GM23248 (cell line): ENCODE measurements at regions not wholly inside any gene's neighbourhood (a gene's known extent, or its start where the extent isn't known, plus 50 kb on each side); places are given as distances from the start of the nearest gene placed in this dataset.

ENCODE experiments used
- DNase-seq: peaks from one replicate; pipeline ENCODE4 v3.0.0-alpha.2; 2015
- H2AFZ ChIP-seq: fragments of 200-600 bp; sonication (generic); 2 replicates; pipeline ENCODE4 v1.6.1; 2016; ENCODE audit warnings: antibody characterized with exemption
- H3F3A ChIP-seq: fragments of 200-600 bp; sonication (generic); 2 replicates; pipeline ENCODE4 v1.6.1; 2016; ENCODE audit warnings: mild to moderate bottlenecking, antibody characterized with exemption, mixed run types; ENCODE audit not compliant: insufficient read depth
- H3K27ac ChIP-seq: fragments of 200-600 bp; sonication (generic); 2 replicates; pipeline ENCODE4 v1.5.1; 2016; ENCODE audit warnings: mild to moderate bottlenecking
- H3K27me3 ChIP-seq: fragments of 200-600 bp; sonication (generic); replicated peaks from 2 replicates; pipeline ENCODE4 v1.6.1; 2016; ENCODE audit warnings: mild to moderate bottlenecking; ENCODE audit not compliant: insufficient read depth
- H3K36me3 ChIP-seq: fragments of 200-600 bp; sonication (generic); 2 replicates; pipeline ENCODE4 v1.6.1; 2016; ENCODE audit warnings: low read depth, mild to moderate bottlenecking
- H3K4me1 ChIP-seq: fragments of 200-600 bp; sonication (generic); 2 replicates; pipeline ENCODE4 v1.6.1; 2016; ENCODE audit warnings: mild to moderate bottlenecking; ENCODE audit not compliant: insufficient read depth
- H3K4me2 ChIP-seq: fragments of 200-600 bp; sonication (generic); one replicate; pipeline ENCODE4 v1.6.1; 2016; ENCODE audit warnings: mild to moderate bottlenecking; ENCODE audit not compliant: unreplicated experiment
- H3K4me3 ChIP-seq: fragments of 200-600 bp; sonication (generic); 2 replicates; pipeline ENCODE4 v1.5.1; 2016; ENCODE audit warnings: mild to moderate bottlenecking
- H3K79me2 ChIP-seq: fragments of 200-600 bp; sonication (generic); 2 replicates; pipeline ENCODE4 v1.6.1; 2016; ENCODE audit warnings: mild to moderate bottlenecking; ENCODE audit not compliant: insufficient read depth
- H3K9ac ChIP-seq: fragments of 200-600 bp; sonication (generic); 2 replicates; pipeline ENCODE4 v1.6.1; 2016; ENCODE audit warnings: mild to moderate bottlenecking
- H3K9me2 ChIP-seq: fragments of 200-600 bp; sonication (generic); 2 replicates; pipeline ENCODE4 v1.6.1; 2016; ENCODE audit warnings: mixed run types, mild to moderate bottlenecking, moderate library complexity; ENCODE audit not compliant: insufficient read depth
- H3K9me3 ChIP-seq: fragments of 200-600 bp; sonication (generic); one replicate; pipeline ENCODE4 v1.6.1; 2017; ENCODE audit warnings: low read depth
- H4K20me1 ChIP-seq: fragments of 200-600 bp; sonication (generic); 2 replicates; pipeline ENCODE4 v1.6.0; 2016; ENCODE audit not compliant: insufficient read depth
- EZH2 ChIP-seq: fragments of 200-600 bp; sonication (generic); IDR thresholded peaks from 2 replicates; pipeline ENCODE4 v1.6.1; 2018; ENCODE audit warnings: antibody characterized with exemption, mild to moderate bottlenecking; ENCODE audit not compliant: insufficient read depth, poor library complexity, severe bottlenecking
- EZH2phosphoT487 ChIP-seq: fragments of 200-600 bp; sonication (generic); IDR thresholded peaks from 2 replicates; pipeline ENCODE4 v1.6.1; 2018; ENCODE audit warnings: antibody characterized with exemption, moderate library complexity, mild to moderate bottlenecking, low read depth; ENCODE audit not compliant: insufficient read depth
- WGBS, 2 experiments: methylation state at CpG; one replicate each; pipeline ENCODE4 v1.1.6; 2015 to 2017; ENCODE audit warnings: low lambda C conversion rate in 2 of 2, low coverage in 1 of 2; ENCODE audit errors: missing lambda C conversion rate in 2 of 2; 5-methylcytosine and 5-hydroxymethylcytosine counted together
- in situ Hi-C: fragments of 300-500 bp; cut with MboI; formaldehyde crosslinking; loops from 2 replicates; pipeline ENCODE4 v1.15.0; 2020

DNA sequence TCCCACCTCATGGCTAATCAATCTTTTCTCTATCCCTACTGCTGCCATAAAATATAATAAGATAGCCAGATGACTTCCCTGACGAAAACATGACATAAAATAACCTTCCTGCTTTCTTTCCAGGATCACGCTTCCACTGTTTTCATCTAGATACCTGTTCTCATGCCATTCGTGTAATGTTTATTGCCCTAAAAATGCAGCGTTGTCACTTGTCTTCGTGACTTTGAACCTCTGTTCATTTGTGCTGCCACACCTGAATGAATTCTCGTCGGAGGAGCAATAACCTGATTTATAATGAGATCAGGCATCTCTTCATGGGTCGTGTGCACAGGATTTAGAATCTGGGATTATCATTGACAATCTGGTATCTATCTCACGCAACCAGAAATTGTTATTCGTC lies 1401.9 kb downstream of the CDH11 start:
- no peaks in the 10 kb centered on the region for H3K4me1 ChIP-seq
- no peaks in the 10 kb centered on the region for H3K27me3 ChIP-seq
- H3K9me2 ChIP-seq, result no peaks in the 10 kb centered on the region
- H3K9ac ChIP-seq, result no peak overlapping the region
- H3K27ac ChIP-seq, result no peak overlapping the region
- H4K20me1 ChIP-seq, result no peaks in the 10 kb centered on the region
- H3K4me3 ChIP-seq, result no peak overlapping the region
- in situ Hi-C loops, result no loop called here
- H3F3A ChIP-seq, result no peaks in the 10 kb centered on the region
- no peak overlapping the region for H3K4me2 ChIP-seq
- no peak for TF ChIP-seq EZH2phosphoT487
- TF ChIP-seq EZH2, result no peak
- no peak overlapping the region for H2AFZ ChIP-seq
- no peak for DNase-seq
- WGBS, 2 experiments, result 40 to 50% methylated on average over 10 of the region's 10 CpGs
- no peaks in the 10 kb centered on the region for H3K79me2 ChIP-seq
- no peaks in the 10 kb centered on the region for H3K36me3 ChIP-seq
- H3K9me3 ChIP-seq, result no peaks in the 10 kb centered on the region

- H4K20me1 ChIP-seq, result no peaks in the 10 kb centered on the region
- H3K9me3 ChIP-seq, result no peaks in the 10 kb centered on the region
- TF ChIP-seq EZH2, result no peak
- no peak for TF ChIP-seq EZH2phosphoT487
- H3K4me3 ChIP-seq, result no peak overlapping the region
- no peak overlapping the region for H3K27ac ChIP-seq
- in situ Hi-C loops, result no loop called here
- H3K79me2 ChIP-seq, result no peaks in the 10 kb centered on the region
- H3K4me1 ChIP-seq, result no peaks in the 10 kb centered on the region
- no peaks in the 10 kb centered on the region for H3F3A ChIP-seq
- no peak overlapping the region for H2AFZ ChIP-seq
- no peak for DNase-seq
- no peak overlapping the region for H3K4me2 ChIP-seq
- H3K9ac ChIP-seq, result no peak overlapping the region
- no peaks in the 10 kb centered on the region for H3K36me3 ChIP-seq
- H3K9me2 ChIP-seq, result no peaks in the 10 kb centered on the region
- H3K27me3 ChIP-seq, result no peaks in the 10 kb centered on the region
Observed at GRCh38 chr16:63717806-63718205, 1404.1 kb downstream of the CDH11 start.

DNA sequence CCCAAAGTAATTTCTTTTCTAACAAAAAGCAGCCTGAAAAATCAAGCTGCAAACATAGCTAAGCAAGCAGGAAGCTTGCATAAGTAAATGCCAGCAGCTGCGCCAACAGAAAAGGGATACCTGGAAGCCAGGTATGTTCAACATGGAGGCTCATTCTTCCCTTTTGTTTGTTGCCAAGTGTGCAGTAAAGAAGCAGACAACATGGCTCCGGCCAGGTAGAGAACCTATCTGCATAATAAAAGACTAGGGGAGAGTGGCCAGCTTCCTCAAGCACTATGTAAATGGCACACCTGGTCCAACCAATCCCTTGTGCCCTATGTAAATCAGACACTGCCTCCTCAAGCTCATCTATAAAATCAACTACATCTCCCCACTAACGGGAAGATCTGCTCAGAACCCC lies 1407.0 kb downstream of the CDH11 start:
- no peak for DNase-seq
- no peaks in the 10 kb centered on the region for H4K20me1 ChIP-seq
- no peaks in the 10 kb centered on the region for H3K36me3 ChIP-seq
- 36 to 48% methylated on average over 3 of the region's 3 CpGs for WGBS, 2 experiments
- no peak overlapping the region for H2AFZ ChIP-seq
- H3K9ac ChIP-seq, result no peak overlapping the region
- no peaks in the 10 kb centered on the region for H3K9me2 ChIP-seq
- no peaks in the 10 kb centered on the region for H3K27me3 ChIP-seq
- no peaks in the 10 kb centered on the region for H3K9me3 ChIP-seq
- in situ Hi-C loops, result no loop called here
- TF ChIP-seq EZH2 (no peak), EZH2phosphoT487 (no peak)
- no peaks in the 10 kb centered on the region for H3K79me2 ChIP-seq
- H3K4me3 ChIP-seq, result no peak overlapping the region
- H3K27ac ChIP-seq, result no peak overlapping the region
- H3K4me1 ChIP-seq, result no peaks in the 10 kb centered on the region
- no peaks in the 10 kb centered on the region for H3F3A ChIP-seq
- no peak overlapping the region for H3K4me2 ChIP-seq

DNA sequence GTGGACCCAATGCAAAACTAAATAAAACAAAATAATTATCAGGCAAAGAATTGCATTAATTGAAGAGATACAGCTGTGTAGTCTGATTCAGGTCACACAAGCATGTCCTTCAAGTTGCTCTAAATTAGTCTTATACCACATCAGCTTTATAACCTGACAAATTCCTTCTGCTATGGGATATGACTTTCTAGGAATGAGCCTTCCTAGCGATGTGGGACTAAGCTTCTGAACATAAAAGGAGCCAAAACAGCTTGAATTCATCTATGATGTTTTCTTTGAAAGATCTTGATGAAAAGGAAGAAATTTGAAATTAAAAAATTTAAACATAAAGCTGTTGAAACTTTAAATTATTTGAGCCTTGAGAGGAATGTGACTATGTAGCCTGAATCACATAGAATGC lies 1409.1 kb downstream of the CDH11 start:
- H3K27ac ChIP-seq, result no peak overlapping the region
- no peaks in the 10 kb centered on the region for H3K9me2 ChIP-seq
- no peaks in the 10 kb centered on the region for H4K20me1 ChIP-seq
- no peak overlapping the region for H3K4me3 ChIP-seq
- H3K9ac ChIP-seq, result no peak overlapping the region
- H3K36me3 ChIP-seq, result no peaks in the 10 kb centered on the region
- no peak overlapping the region for H3K4me2 ChIP-seq
- in situ Hi-C loops, result no loop called here
- no peaks in the 10 kb centered on the region for H3F3A ChIP-seq
- H3K4me1 ChIP-seq, result no peaks in the 10 kb centered on the region
- WGBS, 2 experiments, result 36 to 38% methylated on average over 1 of the region's 1 CpG
- H3K9me3 ChIP-seq, result no peaks in the 10 kb centered on the region
- H3K27me3 ChIP-seq, result no peaks in the 10 kb centered on the region
- H2AFZ ChIP-seq, result no peak overlapping the region
- TF ChIP-seq EZH2 (no peak), EZH2phosphoT487 (no peak)
- DNase-seq, result no peak
- no peaks in the 10 kb centered on the region for H3K79me2 ChIP-seq

DNA sequence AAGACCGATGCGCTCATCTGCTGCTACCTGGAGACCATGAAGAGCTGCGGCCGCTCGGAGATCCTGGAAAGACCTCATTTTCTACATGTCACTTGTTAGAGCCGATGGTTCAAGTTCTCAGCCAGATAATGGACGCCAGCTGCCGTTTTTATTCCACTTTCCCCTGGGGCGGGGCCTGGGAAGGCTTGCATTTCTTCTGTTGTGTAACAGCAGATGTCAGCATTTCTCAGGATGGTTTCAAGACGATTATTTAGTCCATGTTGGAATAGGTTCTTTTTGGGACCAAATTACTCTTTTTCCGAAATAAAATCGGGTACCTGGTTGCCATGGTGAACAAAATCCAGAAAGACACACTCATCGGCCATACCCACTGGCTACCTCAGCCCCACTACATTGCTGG lies 1418.3 kb downstream of the CDH11 start:
- 37 to 38% methylated on average over 13 of the region's 13 CpGs for WGBS, 2 experiments
- H3F3A ChIP-seq, result no peaks in the 10 kb centered on the region
- no peaks in the 10 kb centered on the region for H3K27me3 ChIP-seq
- no peaks in the 10 kb centered on the region for H3K9me2 ChIP-seq
- no peak overlapping the region for H3K4me2 ChIP-seq
- H3K9me3 ChIP-seq, result no peaks in the 10 kb centered on the region
- H2AFZ ChIP-seq, result no peak overlapping the region
- in situ Hi-C loops, result no loop called here
- no peaks in the 10 kb centered on the region for H3K36me3 ChIP-seq
- H3K9ac ChIP-seq, result no peak overlapping the region
- H3K4me3 ChIP-seq, result no peak overlapping the region
- TF ChIP-seq EZH2, result no peak
- H4K20me1 ChIP-seq, result no peaks in the 10 kb centered on the region
- no peak overlapping the region for H3K27ac ChIP-seq
- no peak for DNase-seq
- H3K79me2 ChIP-seq, result no peaks in the 10 kb centered on the region
- no peaks in the 10 kb centered on the region for H3K4me1 ChIP-seq
